T-helper 1 cell treated with Interleukin-12 subunit alpha and Interleukin-12 subunit beta and Interleukin-4 antibody, amounts not matched to agents 30 ng/mL and 1 ng/mL, for 36 hours (primary cell): ENCODE measurements at regions not wholly inside any gene's neighbourhood (a gene's known extent, or its start where the extent isn't known, plus 50 kb on each side); places are given as distances from the start of the nearest gene placed in this dataset.

Source experiments
- intact Hi-C: fragments of 100-400 bp; cut with micrococcal nuclease; formaldehyde crosslinking; loops from one replicate; pipeline ENCODE4 v1.15.1; 2024

DNA sequence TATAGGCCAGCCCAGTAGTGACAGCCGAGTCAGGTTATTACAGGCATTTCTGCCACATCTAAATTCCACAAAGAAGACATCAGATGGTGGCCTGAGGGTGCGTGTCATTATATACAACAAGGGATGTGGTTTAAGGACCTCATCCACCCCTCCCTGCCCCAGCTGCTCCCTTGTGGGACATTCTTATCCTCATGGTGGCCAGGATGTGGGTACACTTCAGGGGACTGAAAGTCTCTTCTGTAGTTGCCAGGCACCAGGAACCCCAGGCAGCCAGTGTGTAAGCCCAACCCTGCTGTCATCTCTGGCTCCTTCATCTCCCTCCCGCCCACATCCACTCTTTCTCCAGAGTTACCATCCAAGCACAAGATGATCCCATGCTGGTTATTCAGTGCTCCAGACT is 224.9 kb upstream of the TOPAZ1 start:
- intact Hi-C loops: no loop called here

DNA sequence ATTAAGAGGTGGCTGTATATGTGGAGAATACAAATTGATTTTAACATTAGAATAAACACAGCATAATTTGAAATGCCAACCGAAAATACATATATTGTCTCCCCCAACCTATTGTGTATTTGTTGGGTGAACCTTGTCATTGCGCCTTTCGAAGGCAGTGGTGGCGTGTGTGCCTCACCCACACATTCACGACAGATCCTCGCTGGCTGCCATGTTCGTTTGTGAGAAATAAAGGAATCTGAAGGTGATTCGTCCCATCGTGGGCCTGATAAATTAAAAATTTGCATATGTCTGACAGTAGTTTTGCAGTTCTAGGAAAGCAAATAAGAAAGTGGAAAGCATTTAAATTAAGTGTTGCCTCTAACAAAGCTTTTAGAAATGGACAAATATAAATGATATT is 222.8 kb upstream of the TOPAZ1 start:
- intact Hi-C loops: no loop called here

DNA sequence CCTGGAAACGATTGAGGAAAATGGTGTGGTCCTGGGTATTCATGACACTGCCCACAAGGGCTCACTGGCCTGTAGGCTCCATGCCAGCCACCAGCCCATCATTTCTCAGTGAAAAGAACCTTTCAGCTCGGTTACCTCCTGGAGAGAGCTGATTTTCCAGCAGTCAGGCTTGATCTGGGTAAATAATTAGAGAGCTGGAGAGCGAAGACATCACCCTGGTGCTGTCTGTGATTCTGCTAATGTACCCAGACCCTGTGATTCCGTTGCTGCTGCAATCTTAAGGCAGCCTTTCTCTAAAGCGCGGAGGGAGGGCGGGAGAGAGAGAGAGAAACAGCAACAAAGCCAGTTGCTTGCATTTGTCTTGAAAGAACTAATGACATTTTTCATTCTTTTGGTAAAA is 221.9 kb upstream of the TOPAZ1 start:
- intact Hi-C loops: no loop called here

DNA sequence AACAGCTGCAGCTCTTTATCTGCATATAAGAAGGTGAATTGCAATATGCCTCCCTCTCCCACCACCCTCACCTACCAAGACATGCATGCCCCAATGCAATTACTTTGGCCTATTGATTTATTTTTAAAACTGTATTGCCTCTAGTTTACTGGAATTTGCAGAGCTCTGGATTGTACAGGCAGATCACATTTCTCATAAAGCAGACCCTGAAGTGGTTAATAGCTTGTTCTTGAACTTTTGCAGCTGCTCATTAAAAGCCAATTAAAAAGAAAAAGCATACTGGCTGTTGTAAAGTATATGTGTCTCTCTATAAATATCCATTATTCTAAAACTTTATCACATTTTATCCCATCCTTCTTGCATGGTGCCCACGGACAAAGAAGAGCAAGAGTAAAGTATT is 221.5 kb upstream of the TOPAZ1 start:
- intact Hi-C loops: no loop called here

DNA sequence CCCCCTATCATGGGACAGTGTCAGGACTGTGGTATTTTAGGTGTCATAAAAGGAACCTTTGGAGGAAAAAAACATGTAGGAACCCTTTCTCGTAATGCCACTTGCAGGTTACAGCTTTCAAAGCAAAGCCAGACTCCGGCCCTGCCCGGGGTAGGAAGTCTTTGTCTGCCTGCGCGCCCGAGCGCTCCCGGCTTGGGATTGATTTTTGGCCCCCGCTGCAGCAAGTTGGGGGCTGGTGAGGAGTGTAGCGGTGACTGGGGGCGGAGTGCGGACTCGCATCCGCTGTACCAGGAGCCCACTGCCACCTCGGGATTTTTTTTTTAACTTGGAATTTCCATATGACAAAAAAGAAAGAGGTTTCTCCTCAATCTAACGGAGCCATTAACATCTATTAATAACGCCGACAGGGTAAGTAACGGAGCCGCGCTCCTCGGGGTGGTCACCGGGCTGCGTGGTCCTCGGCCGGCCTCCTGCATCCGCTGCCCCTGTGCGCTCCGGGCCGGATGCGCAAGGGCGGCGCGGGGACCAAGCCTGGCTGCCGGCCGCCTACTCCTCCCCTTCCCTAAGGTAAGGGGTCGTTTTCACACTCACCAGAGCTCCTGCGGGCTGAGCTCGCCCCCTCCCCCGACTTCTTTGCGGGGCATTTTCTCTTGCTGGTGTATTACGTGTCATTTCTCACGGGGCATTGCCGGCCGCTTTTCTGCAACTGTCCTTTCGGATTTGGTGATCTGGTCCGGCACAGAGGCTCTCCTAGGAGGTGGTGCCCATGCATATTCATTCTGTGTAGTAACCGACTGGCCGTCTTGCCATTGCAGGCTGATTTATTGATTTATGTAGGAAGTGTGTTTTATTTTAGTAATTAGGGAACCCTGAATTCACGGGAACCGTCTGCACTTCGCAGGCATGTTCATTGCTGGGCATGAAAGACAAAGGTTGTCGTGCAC is 219.8 kb upstream of the TOPAZ1 start:
- intact Hi-C loops: no loop called here

DNA sequence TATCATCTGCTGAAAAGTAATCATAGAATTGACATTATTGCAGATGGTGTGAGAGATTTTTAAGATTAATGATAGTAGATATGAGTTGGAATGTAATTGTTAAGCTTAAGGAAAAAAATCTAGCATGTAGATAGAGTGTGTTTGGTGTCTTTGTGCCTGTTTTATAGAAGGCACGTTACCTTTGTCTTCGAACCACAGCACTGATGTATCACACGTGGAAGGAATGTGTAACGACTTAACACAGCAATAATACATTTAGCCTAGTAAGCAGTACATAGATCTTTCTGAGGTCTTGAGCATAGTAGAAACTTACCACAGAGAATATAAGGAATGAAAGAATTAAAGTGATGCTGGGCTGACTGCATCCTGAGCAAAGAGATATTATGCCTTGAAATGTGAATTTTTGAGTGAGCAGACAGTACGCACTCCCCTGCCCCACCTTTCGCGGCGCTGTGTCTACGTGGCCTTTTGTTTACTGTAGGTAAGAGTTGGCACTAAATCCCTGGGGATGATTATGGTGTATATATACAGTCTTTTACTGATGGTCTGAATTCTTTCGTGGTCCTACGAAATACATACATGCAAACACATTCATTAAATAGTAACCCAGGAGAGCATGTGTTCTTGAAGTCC is 217.6 kb upstream of the TOPAZ1 start:
- intact Hi-C loops: no loop called here

DNA sequence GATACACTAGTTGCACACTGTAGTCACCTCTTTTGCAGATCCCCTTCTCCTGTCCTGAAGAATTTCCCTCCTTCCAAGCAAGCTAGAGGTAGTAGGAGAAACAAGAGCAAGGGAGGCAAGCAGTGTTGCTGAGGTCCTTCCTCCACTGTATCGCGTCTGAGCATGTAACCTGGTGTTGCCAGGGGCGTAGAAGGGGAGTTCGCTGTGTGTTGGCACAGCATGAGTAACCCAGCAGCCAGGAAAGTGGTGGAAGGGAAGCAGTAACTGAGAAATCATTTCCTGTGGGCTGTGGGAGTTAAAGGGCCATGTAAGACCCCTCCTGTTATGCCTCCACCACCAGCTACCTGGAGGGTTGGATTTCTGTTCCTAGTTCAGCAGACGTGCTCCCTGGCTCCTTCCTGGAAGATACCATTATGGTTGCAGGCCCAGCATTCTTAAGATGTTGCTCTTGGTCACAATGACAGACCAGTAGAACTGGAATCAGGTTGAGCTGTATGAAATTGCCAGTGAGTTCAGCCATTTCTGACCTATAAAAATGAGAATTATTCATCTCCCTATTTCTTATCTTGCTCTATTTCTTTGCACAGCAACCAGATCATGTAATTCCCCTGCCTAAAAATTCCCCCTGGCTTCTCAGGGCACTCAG is 215.3 kb upstream of the TOPAZ1 start:
- intact Hi-C loops: no loop called here

DNA sequence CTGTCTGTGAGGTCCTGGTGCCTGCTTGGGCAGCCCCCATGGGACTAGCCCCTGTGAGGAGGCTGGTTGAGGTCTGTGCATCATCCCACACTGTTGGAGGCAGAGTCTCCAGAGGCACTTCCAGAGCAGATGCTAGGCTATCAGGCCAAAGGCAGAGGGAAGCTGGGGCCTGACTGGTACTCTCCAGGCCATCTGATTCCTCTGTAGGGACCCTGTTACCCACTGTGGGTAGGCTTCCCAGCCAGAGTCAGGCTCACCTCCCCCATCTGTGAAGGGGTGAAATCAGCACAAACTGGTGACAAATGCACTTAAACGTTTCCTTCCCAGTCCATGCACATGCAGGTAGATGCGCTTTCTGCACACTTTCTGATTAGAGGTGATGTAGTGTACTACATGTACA is 212.6 kb upstream of the TOPAZ1 start:
- intact Hi-C loops: no loop called here

DNA sequence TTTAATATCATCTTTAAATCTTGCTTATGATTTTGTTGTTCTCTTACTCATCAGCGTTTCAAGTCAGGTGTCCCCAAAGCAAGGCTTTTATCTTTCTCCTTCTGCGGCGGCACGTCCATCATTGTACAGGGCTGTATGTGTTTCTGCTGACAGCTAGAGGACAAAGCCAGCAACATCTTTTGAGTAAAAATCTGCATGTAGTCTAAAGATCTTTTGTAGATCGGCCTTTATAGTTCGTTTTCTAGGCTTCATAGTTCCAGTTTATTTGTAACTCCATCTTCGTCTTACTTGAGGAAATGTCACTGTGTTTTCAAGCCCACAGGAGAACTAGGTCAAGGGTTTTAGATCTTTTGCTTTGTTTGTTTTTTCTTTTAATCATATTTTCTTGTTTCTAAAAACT is 211.4 kb upstream of the TOPAZ1 start:
- intact Hi-C loops: no loop called here

DNA sequence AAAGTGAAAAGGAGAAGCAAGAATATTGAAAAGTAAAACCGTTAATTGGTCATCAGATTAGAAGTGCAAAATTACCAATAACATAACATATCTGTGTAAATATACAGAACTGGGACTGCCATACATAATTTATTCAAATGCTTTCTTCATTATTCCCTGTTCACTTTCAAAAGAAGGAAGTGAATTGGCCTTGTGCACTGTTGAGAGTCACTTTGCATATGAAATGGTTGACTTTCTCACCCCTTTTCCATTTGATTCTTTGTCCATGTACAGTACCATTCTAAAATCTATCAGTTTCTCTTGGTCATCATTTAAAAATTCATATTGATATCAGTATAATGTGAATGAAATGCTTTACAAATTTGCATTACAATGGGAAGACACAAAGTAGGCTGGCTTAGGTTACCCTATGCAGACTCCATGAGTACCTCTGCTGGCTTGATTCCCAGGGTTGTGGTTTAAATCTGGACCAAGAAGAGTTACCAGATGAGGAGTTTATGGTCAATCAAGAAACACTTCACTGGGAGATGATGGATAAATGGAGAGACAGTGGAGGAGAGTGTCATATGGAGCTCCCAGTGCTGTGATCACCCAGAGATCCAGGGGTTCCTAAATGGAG is 210.9 kb upstream of the TOPAZ1 start:
- intact Hi-C loops: no loop called here

DNA sequence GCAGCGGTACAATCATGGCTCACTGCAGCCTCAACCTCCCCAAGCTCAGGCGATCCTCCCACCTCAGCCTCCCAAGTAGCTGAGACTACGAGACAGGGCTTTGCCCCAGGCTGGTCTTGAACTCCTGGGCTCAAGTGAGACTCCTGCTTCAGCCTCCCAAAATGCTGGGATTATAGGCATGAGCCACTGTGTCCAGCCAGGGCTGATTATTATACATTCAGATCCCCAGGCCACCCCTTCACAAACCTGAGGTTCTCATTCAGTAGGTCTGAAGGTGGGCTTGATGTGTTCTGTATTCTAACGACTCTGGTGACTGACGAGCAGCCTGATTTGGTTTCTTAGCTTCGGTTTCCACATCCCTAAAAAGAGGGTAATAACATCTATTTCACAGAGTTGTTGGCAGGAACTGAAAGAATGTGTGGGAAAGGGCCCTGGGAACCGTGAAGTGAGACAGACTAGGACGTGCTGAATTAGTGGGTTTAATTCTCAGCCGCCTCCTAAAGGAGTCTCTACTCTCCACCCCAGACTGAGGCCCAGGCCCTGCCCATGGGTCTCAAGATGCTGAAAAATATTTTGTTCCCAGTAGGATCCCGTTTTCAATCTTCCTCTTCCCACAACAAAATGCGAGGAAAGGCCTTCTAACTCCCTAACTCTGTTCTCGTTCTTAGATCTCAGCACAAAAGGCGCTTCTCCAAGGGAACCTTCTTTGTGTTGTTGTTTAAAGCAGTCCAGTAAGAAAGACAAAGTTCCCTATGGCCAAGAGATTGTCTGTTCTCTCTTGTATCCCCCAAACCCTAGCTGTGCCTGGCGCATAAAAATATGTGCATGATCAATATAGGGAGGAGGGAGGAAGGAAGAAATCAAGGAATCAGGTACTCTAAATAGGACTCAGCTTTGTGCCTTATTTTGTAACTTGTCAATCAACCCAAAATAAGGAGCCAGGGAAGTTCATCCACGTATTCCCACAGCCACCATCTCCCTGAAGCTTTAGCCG is 210.0 kb upstream of the TOPAZ1 start:
- intact Hi-C loops: no loop called here

DNA sequence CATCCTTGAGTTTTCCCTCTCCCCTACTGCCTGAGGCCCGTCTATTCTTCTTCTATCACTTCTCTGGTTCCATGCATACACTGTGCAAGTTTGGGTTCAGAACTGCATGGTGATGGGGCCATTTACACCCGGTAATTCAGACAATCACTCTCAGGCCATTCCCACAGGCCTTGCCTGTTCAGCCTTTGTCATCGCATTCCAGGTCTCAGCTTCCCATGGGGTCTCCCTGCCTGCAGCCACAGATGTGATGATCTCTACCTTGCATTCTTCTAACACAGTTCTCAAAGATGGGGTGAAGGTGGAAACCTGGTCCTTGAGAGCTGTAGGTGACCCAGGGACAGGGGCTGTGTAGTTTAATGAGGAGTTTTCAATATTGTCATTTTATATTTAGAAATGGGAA is 209.2 kb upstream of the TOPAZ1 start:
- intact Hi-C loops: no loop called here

DNA sequence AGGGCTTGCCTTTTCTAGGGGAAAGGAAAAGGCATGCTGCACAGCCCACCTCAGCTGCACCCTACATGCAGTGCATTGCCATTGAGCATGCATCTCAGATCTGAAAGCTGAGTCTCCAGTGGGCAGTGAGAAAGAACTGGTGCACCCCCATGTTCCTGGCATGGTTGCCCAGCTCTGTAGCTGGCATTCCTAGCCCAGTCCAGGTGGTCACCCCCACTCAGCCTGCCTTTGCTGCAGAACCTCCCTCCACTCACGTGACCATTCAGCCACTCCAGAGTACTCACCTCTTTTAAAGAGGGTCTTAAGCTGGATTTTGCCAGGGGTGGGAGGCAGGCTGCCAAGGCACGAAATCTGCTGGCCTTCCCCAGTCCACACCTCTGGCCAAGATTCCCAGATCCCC is 208.6 kb upstream of the TOPAZ1 start:
- intact Hi-C loops: no loop called here

DNA sequence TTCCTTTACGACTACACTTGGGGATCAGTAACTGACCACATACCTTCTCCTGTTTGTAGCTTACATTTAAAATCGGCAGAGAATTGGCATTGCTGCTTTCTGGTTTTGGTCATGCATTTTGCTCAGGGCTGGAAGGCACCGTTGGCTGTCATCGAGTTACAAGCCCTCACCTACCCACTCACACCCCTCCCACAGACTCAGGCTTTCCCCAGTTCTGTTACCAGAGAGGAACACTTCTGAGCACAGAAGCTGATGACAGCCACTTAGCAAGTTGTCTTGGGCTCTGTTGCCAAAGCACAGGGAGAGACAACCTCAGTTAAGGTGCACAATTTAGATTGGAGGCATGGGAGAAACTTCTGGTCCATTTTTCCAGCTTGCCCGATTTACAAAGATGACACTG is 204.8 kb upstream of the TOPAZ1 start:
- intact Hi-C loops: no loop called here

DNA sequence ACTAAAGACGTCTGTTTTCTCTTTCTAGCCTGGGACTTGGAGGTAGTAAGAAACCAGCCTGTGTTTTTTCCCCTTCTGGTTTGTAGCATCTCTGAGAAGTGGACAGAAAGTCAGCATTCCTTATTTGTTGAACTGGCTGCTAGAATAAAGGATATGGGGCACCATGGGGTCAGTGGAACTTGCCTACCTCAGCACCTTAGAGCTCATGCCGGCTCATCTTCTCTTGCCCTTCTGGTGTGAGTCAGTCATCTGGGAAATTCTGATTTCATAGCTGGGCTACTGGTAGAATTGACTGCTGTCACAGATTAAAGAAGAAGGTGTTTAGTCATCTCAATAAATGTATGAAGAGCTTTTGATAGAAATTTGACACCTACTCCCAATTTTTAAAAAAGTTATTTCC is 202.7 kb upstream of the TOPAZ1 start:
- intact Hi-C loops: no loop called here

DNA sequence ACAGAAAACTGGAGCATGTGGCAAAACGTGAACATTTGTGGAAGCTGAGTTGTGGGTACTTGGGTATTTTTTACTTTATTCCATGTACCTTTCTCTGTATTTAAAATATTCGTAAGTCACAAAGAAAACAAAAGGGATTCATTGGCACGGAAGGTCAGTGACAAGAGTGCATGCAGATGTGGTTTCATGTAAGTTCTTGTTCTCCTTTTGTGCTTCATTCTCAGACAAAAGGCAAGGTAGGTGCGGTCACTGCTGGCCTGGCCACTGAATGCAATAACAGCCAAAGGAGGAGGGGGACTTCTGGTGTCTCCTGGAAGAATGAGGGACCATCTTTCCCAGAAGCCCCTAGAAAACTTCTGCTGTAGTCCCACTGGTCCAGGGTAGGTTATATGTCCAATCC is 200.0 kb upstream of the TOPAZ1 start:
- intact Hi-C loops: no loop called here

DNA sequence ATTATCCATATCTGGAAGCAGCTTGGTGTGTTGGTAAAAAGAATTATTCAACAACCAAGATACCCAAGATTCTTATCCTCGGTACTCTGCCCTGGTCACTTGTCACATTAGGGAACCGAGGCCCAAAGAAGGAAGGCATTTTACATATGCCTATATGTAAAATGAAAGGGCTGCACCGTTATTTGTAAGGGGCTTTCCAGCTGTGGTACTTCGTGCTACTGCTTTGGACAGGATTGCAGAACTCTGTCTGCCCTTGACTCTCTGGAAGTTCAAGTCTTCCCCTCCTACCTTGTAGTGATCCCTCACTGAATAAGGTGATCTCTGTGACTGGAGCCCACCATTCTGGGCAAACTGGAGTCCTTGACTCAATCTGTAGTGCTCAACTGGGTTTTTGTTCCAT is 198.9 kb upstream of the TOPAZ1 start:
- intact Hi-C loops: no loop called here

DNA sequence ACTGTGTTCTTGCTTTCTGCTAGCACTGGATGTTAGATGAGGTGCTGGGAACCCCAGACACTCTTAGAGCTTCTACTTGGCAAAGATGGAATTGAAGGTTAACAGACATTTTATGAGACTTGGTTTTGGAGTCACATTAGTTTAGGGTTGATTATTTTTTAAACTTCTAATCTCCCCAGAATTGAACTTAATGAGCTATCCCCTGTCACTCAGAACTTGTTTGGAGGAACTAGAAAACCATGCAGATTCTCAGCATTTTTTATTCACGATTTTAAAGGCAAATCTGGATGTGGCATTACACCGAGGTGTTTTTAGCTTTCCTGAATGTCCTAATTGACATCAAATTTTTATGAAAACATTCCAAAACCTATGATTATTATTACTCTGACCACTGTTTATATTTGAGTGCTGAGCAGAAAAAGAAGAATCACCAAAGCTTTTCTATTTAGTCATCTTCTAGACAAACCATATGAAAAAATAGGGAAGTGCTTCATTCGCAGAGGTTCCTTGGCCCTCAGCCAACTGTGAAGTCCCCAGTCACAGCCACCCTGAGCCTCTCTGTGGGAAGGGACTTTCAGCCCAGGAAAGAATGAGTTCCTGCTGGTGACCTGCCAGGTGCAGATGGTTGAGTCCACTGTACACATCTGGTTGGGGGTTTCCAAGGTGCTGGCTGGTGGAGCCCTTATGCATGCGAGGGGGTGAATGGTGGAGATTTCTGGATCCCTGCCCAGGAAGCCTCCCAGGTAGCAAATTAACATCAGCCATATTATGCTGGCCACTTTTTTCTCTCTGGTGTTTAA is 196.0 kb upstream of the TOPAZ1 start:
- intact Hi-C loops: no loop called here

DNA sequence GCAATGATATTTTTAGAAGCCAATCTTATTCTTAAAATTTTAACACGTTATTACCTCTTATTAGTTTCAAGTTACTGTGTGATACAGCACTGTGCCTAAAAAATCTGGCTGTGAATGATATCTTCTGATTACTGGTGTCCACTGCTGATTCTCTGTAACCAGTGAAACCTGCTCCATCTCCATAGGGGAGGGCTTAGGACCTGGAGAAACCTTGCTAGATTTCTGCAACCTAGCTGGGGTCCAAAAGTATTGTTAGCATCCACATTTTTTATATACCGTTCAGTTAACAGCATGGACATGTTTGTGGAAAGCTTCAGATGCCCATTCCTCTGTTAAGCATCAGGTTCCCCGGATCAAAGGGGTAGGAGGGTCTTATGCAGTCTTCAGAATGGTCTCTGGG is 193.9 kb upstream of the TOPAZ1 start:
- intact Hi-C loops: no loop called here
